Body of pancreas (tissue), 4 donors: ENCODE measurements at regions not wholly inside any gene's neighbourhood (a gene's known extent, or its start where the extent isn't known, plus 50 kb on each side); places are given as distances from the start of the nearest gene placed in this dataset.

Source experiments
- ATAC-seq: fragments of 150-250 bp; one replicate; pipeline ENCODE4 v1.9.1; 2016
- DNase-seq, 4 donors: peaks; one replicate each; pipeline ENCODE4 v3.0.0-alpha.2; 2019
- H3K27ac ChIP-seq, 4 donors: fragments of 200-600 bp; sonication (generic); 1 replicate in 3 of 4; 2 replicates in 1 of 4; pipeline versions ENCODE4 v1.5.1 to v1.6.1; 2016 to 2019; ENCODE audit warnings: mild to moderate bottlenecking in 1 of 4, mixed read lengths in 1 of 4, moderate library complexity in 1 of 4
- H3K27me3 ChIP-seq, 2 donors: fragments of 200-600 bp; sonication (generic); one replicate each; pipeline ENCODE4 v1.6.0; 2016; ENCODE audit warnings: mild to moderate bottlenecking in 1 of 2
- H3K36me3 ChIP-seq, 2 donors: fragments of 200-600 bp; sonication (generic); replicated peaks in 1 of 2; 2 replicates each; pipeline ENCODE4 v1.5.1; 2016; ENCODE audit warnings: low read depth in 2 of 2; ENCODE audit not compliant: insufficient read depth in 1 of 2
- H3K4me1 ChIP-seq: fragments of 200-600 bp; sonication (generic); one replicate; pipeline ENCODE4 v1.6.0; 2016
- H3K4me3 ChIP-seq, 2 donors: fragments of 200-600 bp; sonication (generic); 1 replicate in 1 of 2; 2 replicates in 1 of 2; pipeline ENCODE4 v1.5.1; 2016 to 2019
- H3K9me3 ChIP-seq, 3 donors: fragments of 200-600 bp; sonication (generic); 1 replicate in 2 of 3; 2 replicates in 1 of 3; pipeline ENCODE4 v1.5.1; 2016
- CTCF ChIP-seq, 7 experiments: fragments of 450-650 bp in 4 of 7; fragments of 200-600 bp in 3 of 7; sonication (generic) in 3 of 7; IDR thresholded peaks; one replicate each; pipeline ENCODE4 v1.5.1; 2016 to 2019; ENCODE audit warnings: antibody characterized with exemption in 7 of 7
- POLR2A ChIP-seq, 3 donors: fragments of 450-650 bp; IDR thresholded peaks; one replicate each; pipeline ENCODE4 v1.6.1; 2016; ENCODE audit warnings: antibody characterized with exemption in 3 of 3, mild to moderate bottlenecking in 2 of 3
- WGBS, 2 donors: methylation state at CpG; one replicate each; pipeline ENCODE4 v1.1.5; 2017; 5-methylcytosine and 5-hydroxymethylcytosine counted together
- intact Hi-C: fragments of 100-400 bp; cut with DNase I; formaldehyde crosslinking; loops from one replicate; pipeline ENCODE4 v1.15.1; 2023

- no peaks in the 10 kb centered on the region for H3K9me3 ChIP-seq
- no peak overlapping the region for H3K4me3 ChIP-seq
- 52 to 81% methylated on average over 2 of the region's 2 CpGs for WGBS, 2 donors
- no peak for TF ChIP-seq POLR2A (IDR thresholded peaks at IDR 0.05)
- TF ChIP-seq CTCF (IDR thresholded peaks at IDR 0.05): no peak
- H3K36me3 ChIP-seq: no peaks in the 10 kb centered on the region
- ATAC-seq: no peak
- H3K4me1 ChIP-seq: no peaks in the 10 kb centered on the region
- no peak for DNase-seq
- H3K27ac ChIP-seq: no peak overlapping the region
- intact Hi-C loops: no loop called here
- no peaks in the 10 kb centered on the region for H3K27me3 ChIP-seq
These were observed 1149.1 kb upstream of the NRXN1 start for GRCh38 chr2:52181080-52181479.

GRCh38 chr2:52178845-52179244, 1146.9 kb upstream of the NRXN1 start:
- 80 to 97% methylated on average over 1 of the region's 1 CpG for WGBS, 2 donors
- DNase-seq: no peak
- no peak overlapping the region for H3K4me3 ChIP-seq
- no peaks in the 10 kb centered on the region for H3K36me3 ChIP-seq
- no peak for TF ChIP-seq POLR2A (IDR thresholded peaks at IDR 0.05)
- no peak for TF ChIP-seq CTCF (IDR thresholded peaks at IDR 0.05)
- no peak for ATAC-seq
- H3K27me3 ChIP-seq: no peaks in the 10 kb centered on the region
- H3K4me1 ChIP-seq: no peaks in the 10 kb centered on the region
- no peak overlapping the region for H3K27ac ChIP-seq
- intact Hi-C loops: no loop called here
- no peaks in the 10 kb centered on the region for H3K9me3 ChIP-seq

GRCh38 chr2:52145005-52145404, 1113.1 kb upstream of the NRXN1 start:
- intact Hi-C loops: no loop called here
- no peaks in the 10 kb centered on the region for H3K27me3 ChIP-seq
- no peaks in the 10 kb centered on the region for H3K36me3 ChIP-seq
- no peaks in the 10 kb centered on the region for H3K4me1 ChIP-seq
- DNase-seq (no peak), ATAC-seq (no peak)
- H3K9me3 ChIP-seq: no peaks in the 10 kb centered on the region
- no peak overlapping the region for H3K27ac ChIP-seq
- TF ChIP-seq POLR2A (IDR thresholded peaks at IDR 0.05): no peak
- TF ChIP-seq CTCF (IDR thresholded peaks at IDR 0.05): no peak
- H3K4me3 ChIP-seq: no peak overlapping the region

- Histone ChIP-seq H3K9me3 (no peaks in the 10 kb centered on the region), H3K4me3 (no peak overlapping the region), H3K27me3 (no peaks in the 10 kb centered on the region), H3K27ac (no peak overlapping the region), H3K36me3 (no peaks in the 10 kb centered on the region), H3K4me1 (no peaks in the 10 kb centered on the region)
- no peak for DNase-seq
- WGBS, 2 donors: 80% methylated on average over 4 of the region's 4 CpGs
- intact Hi-C loops: no loop called here
- no peak for ATAC-seq
- TF ChIP-seq POLR2A (IDR thresholded peaks at IDR 0.05) (no peak), CTCF (IDR thresholded peaks at IDR 0.05) (no peak)
These were observed 1112.7 kb upstream of the NRXN1 start for GRCh38 chr2:52144590-52144989.

GRCh38 chr2:52141076-52141475, 1109.1 kb upstream of the NRXN1 start:
- no peaks in the 10 kb centered on the region for H3K36me3 ChIP-seq
- DNase-seq (no peak), ATAC-seq (no peak)
- H3K9me3 ChIP-seq: no peaks in the 10 kb centered on the region
- H3K4me1 ChIP-seq: no peaks in the 10 kb centered on the region
- intact Hi-C loops: no loop called here
- no peaks in the 10 kb centered on the region for H3K27me3 ChIP-seq
- no peak overlapping the region for H3K4me3 ChIP-seq
- WGBS, 2 donors: 79 to 89% methylated on average over 1 of the region's 1 CpG
- no peak for TF ChIP-seq CTCF (IDR thresholded peaks at IDR 0.05)
- TF ChIP-seq POLR2A (IDR thresholded peaks at IDR 0.05): no peak
- H3K27ac ChIP-seq: no peak overlapping the region
